Lower leg skin (tissue), 4 donors: ENCODE measurements at regions not wholly inside any gene's neighbourhood (a gene's known extent, or its start where the extent isn't known, plus 50 kb on each side); places are given as distances from the start of the nearest gene placed in this dataset.

ENCODE experiments used
- DNase-seq, 2 donors: peaks; one replicate each; pipeline ENCODE4 v3.0.0-alpha.2; 2019; ENCODE audit warnings: low spot score in 2 of 2
- H3K4me3 ChIP-seq: fragments of 200-600 bp; sonication (generic); 2 replicates; pipeline ENCODE4 v1.5.1; 2017; ENCODE audit warnings: mild to moderate bottlenecking, low read depth; ENCODE audit not compliant: poor library complexity, severe bottlenecking
- POLR2A ChIP-seq, 2 donors: fragments of 450-650 bp; IDR thresholded peaks; one replicate each; pipeline ENCODE4 v1.6.1; 2016 to 2017; ENCODE audit warnings: antibody characterized with exemption in 2 of 2, mild to moderate bottlenecking in 1 of 2, moderate library complexity in 1 of 2
- WGBS, 2 donors: methylation state at CpG; one replicate each; pipeline ENCODE4 v1.1.5; 2018; 5-methylcytosine and 5-hydroxymethylcytosine counted together
- intact Hi-C: fragments of 100-400 bp; cut with DNase I; formaldehyde crosslinking; loops from one replicate; pipeline ENCODE4 v1.15.0; 2023; ENCODE audit warnings: low total_unique reads
- TF ChIP-seq, protein P1 (sequence below), 3 donors: fragments of 450-650 bp; IDR thresholded peaks; one replicate each; pipeline ENCODE4 v1.5.1; 2016; ENCODE audit warnings: antibody characterized with exemption in 3 of 3, mild to moderate bottlenecking in 3 of 3, moderate library complexity in 2 of 3

GRCh38 chr3:10577486-10577885 is 72.1 kb upstream of the ATP2B2 start:
- DNase-seq: no peak
- TF ChIP-seq POLR2A (IDR thresholded peaks at IDR 0.05): no peak
- TF ChIP-seq, protein P1, sequence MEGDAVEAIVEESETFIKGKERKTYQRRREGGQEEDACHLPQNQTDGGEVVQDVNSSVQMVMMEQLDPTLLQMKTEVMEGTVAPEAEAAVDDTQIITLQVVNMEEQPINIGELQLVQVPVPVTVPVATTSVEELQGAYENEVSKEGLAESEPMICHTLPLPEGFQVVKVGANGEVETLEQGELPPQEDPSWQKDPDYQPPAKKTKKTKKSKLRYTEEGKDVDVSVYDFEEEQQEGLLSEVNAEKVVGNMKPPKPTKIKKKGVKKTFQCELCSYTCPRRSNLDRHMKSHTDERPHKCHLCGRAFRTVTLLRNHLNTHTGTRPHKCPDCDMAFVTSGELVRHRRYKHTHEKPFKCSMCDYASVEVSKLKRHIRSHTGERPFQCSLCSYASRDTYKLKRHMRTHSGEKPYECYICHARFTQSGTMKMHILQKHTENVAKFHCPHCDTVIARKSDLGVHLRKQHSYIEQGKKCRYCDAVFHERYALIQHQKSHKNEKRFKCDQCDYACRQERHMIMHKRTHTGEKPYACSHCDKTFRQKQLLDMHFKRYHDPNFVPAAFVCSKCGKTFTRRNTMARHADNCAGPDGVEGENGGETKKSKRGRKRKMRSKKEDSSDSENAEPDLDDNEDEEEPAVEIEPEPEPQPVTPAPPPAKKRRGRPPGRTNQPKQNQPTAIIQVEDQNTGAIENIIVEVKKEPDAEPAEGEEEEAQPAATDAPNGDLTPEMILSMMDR (IDR thresholded peaks at IDR 0.05): no peak
- no peak overlapping the region for H3K4me3 ChIP-seq
- intact Hi-C loops: no loop called here
- WGBS, 2 donors: 35 to 48% methylated on average over 6 to 7 of the region's 7 CpGs

GRCh38 chr3:10580426-10580825 is 75.0 kb upstream of the ATP2B2 start:
- H3K4me3 ChIP-seq: no peak overlapping the region
- TF ChIP-seq POLR2A (IDR thresholded peaks at IDR 0.05): no peak
- TF ChIP-seq, protein P1 (IDR thresholded peaks at IDR 0.05): no peak
- intact Hi-C loops: no loop called here
- 78 to 85% methylated on average over 8 of the region's 8 CpGs for WGBS, 2 donors
- no peak for DNase-seq

DNA sequence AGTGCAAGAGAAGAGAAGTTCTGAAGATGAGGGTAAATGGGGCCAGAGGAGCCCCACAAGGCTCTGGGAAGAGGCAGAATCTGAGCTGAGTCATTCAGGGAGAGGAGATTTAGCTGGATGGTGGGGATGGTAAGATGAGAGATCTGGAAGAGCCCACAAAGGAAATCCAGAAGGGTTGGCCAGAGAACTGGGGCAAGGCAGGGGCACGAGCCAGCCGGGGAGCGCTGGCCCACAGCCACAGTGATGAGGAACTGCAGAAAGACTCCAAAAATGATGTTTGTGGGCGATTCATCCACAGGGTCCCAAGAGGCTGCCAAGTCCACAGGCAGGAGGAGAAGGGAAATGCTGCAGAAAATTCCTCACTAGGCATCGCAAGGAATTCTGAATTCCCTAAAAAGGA is 75.9 kb upstream of the ATP2B2 start:
- intact Hi-C loops: no loop called here
- no peak for DNase-seq
- H3K4me3 ChIP-seq: no peak overlapping the region
- 59 to 67% methylated on average over 5 of the region's 5 CpGs for WGBS, 2 donors
- TF ChIP-seq POLR2A (IDR thresholded peaks at IDR 0.05): no peak
- TF ChIP-seq, protein P1 (IDR thresholded peaks at IDR 0.05): no peak

DNA sequence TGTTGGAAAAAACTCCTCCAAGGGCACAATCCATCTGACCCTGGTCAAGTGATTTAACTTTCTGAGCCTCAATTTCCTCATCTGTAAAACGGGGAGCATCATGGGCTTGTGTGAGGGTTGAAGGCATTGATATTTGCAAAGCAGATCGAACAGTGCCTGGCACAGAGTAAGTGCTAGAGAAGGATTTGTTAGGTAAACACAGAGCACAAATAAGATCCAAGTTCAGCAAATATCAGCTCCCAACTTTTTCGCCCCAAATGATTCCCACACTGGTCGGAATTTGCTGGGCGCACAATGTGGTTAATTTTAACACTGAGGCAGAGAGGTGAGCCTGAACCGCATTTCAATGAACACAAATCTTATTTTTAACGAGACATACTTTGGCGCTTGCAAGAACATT is 76.3 kb upstream of the ATP2B2 start:
- WGBS, 2 donors: 74 to 78% methylated on average over 8 of the region's 8 CpGs
- no peak for DNase-seq
- TF ChIP-seq, protein P1 (IDR thresholded peaks at IDR 0.05): no peak
- no peak for TF ChIP-seq POLR2A (IDR thresholded peaks at IDR 0.05)
- H3K4me3 ChIP-seq: no peak overlapping the region
- intact Hi-C loops: no loop called here

GRCh38 chr3:10582733-10583132 is 77.3 kb upstream of the ATP2B2 start:
- intact Hi-C loops: no loop called here
- TF ChIP-seq POLR2A (IDR thresholded peaks at IDR 0.05): no peak
- TF ChIP-seq, protein P1 (IDR thresholded peaks at IDR 0.05): no peak
- 61 to 78% methylated on average over 3 of the region's 3 CpGs for WGBS, 2 donors
- H3K4me3 ChIP-seq: no peak overlapping the region
- DNase-seq: no peak
